ENCODE measurements at regions not wholly inside any gene's neighbourhood (a gene's known extent, or its start where the extent isn't known, plus 50 kb on each side); places are given as distances from the start of the nearest gene placed in this dataset.

GRCh38 chr1:213666113-213666512 lies 321.7 kb upstream of the PROX1 start:
- TF ChIP-seq CTCF (IDR thresholded peaks at IDR 0.05 in 8 of 11, conservative IDR thresholded peaks at IDR 0.05 in 3 of 11) (no peak), POLR2A (IDR thresholded peaks at IDR 0.05) (no peak)
